ENCODE measurements at regions not wholly inside any gene's neighbourhood (a gene's known extent, or its start where the extent isn't known, plus 50 kb on each side); places are given as distances from the start of the nearest gene placed in this dataset.

- Histone ChIP-seq H3K4me3 (no peak overlapping the region), H3K4me1 (replicated peaks in 1 of 2) (no peaks in the 10 kb centered on the region), H3K27ac (no peak overlapping the region)
- ATAC-seq (replicated peaks in 6 of 8), result no peak
- 7 to 81% (median 49%) methylated on average over 1 to 3 of the region's 5 CpGs; no CpG with 5 or more reads in 2 of the 10 experiments for WGBS, 10 experiments
- in situ Hi-C loops (cut with MboI; ENCODE audit: low pct_unique_long_range_greater_than_20kb in 2 of 9, low sequenced_read_pairs in 9 of 9, unreplicated experiment in 9 of 9), result no loop called here
Observed at GRCh38 chr7:25959168-25959734, 192.7 kb upstream of the NFE2L3 start.

GRCh38 chr7:25963733-25964132 lies 188.3 kb upstream of the NFE2L3 start:
- no peak for ATAC-seq (replicated peaks in 6 of 8)
- no peak overlapping the region for H3K4me3 ChIP-seq
- in situ Hi-C loops (cut with MboI; ENCODE audit: low pct_unique_long_range_greater_than_20kb in 2 of 9, low sequenced_read_pairs in 9 of 9, unreplicated experiment in 9 of 9), result no loop called here
- H3K4me1 ChIP-seq (replicated peaks in 1 of 2), result peaks cover 0 to 5% of the 10 kb centered on the region in 2 donors
- 87 to 100% (median 100%) methylated on average over 1 to 3 of the region's 3 CpGs; no CpG with 5 or more reads in 1 of the 10 experiments for WGBS, 10 experiments
- H3K27ac ChIP-seq, result no peak overlapping the region

- Histone ChIP-seq H3K27ac (no peak overlapping the region), H3K4me3 (no peak overlapping the region), H3K4me1 (replicated peaks in 1 of 2) (peaks cover 0 to 5% of the 10 kb centered on the region in 2 donors)
- WGBS, 10 experiments, result 33 to 85% (median 68%) methylated on average over 4 to 6 of the region's 6 CpGs; no CpG with 5 or more reads in 1 of the 10 experiments
- in situ Hi-C loops (cut with MboI; ENCODE audit: low pct_unique_long_range_greater_than_20kb in 2 of 9, low sequenced_read_pairs in 9 of 9, unreplicated experiment in 9 of 9), result no loop called here
- peak in 1 of 8 experiments; percentile 50 for ATAC-seq (replicated peaks in 6 of 8)
Observed at GRCh38 chr7:25964483-25964991, 187.5 kb upstream of the NFE2L3 start.

DNA sequence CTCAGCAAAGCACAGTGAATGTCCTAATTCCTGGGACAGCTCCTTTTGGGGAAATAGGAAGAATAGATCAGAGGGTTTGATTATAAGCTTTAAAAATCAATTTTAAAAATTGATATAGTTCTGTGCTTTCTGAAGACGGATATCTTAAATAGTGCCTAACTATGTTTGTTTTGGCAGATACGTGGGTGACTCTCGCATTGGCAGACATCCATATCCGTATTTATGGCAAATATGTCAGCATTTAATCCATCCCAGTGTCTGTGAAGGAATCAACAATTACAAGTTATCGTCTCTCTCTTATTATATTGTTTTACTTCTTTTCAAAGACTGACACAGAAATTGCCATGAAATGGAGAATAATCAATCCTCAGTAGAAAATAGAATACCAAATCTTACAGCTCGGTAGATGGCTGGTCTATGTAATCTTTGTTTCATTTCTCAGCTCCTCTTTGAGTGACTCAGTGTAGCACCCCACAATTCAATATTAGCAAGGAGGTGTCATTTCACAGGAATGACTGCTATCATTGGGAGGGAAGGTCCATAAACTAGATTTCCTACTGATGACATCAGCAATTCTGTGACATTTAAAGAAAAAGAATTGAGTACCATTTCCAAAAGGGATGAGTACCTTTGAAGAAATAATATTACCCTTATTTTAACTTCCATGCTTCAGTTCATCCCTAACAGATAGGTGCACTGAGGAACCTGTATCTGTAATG lies 186.4 kb upstream of the NFE2L3 start:
- in situ Hi-C loops (cut with MboI; ENCODE audit: low pct_unique_long_range_greater_than_20kb in 2 of 9, low sequenced_read_pairs in 9 of 9, unreplicated experiment in 9 of 9), result no loop called here
- peak in 1 of 8 experiments; percentile 30 for ATAC-seq (replicated peaks in 6 of 8)
- H3K4me1 ChIP-seq (replicated peaks in 1 of 2), result peaks cover 0 to 5% of the 10 kb centered on the region in 2 donors
- H3K4me3 ChIP-seq, result no peak overlapping the region
- 0 to 90% (median 64%) methylated on average over 2 to 6 of the region's 6 CpGs; no CpG with 5 or more reads in 2 of the 10 experiments for WGBS, 10 experiments
- H3K27ac ChIP-seq, result no peak overlapping the region

DNA sequence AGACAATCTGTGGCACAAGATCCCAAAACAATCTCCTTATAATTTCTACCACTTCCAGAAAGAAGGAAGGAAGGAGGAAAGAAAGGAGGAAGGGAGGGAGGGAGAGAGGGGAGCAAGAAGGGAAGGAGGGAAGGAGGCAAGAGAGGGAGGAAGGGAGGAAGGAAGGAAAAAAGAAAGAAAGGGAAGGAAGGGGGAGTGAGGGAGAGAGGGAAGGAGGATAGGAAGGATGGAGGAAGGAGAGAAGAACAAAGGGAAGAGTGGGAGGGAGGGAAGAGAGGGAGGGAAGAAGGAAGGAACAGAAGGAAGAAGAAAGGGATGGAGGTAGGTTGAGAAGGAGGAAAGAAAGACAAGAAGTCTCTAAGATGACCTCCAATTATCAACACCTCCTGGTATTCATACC lies 185.5 kb upstream of the NFE2L3 start:
- Histone ChIP-seq H3K4me1 (replicated peaks in 1 of 2) (peaks cover 0 to 5% of the 10 kb centered on the region in 2 donors), H3K27ac (no peak overlapping the region), H3K4me3 (no peak overlapping the region)
- ATAC-seq (replicated peaks in 6 of 8), result no peak
- in situ Hi-C loops (cut with MboI; ENCODE audit: low pct_unique_long_range_greater_than_20kb in 2 of 9, low sequenced_read_pairs in 9 of 9, unreplicated experiment in 9 of 9), result no loop called here

GRCh38 chr7:25967278-25968204 lies 184.5 kb upstream of the NFE2L3 start:
- H3K4me1 ChIP-seq (replicated peaks in 1 of 2), result peaks cover 0 to 5% of the 10 kb centered on the region in 2 donors
- ATAC-seq (replicated peaks in 6 of 8), result peak in 1 of 8 experiments; percentile 70
- H3K4me3 ChIP-seq, result no peak overlapping the region
- in situ Hi-C loops (cut with MboI; ENCODE audit: low pct_unique_long_range_greater_than_20kb in 2 of 9, low sequenced_read_pairs in 9 of 9, unreplicated experiment in 9 of 9), result no loop called here
- WGBS, 10 experiments, result 33 to 100% (median 75%) methylated on average over 1 to 4 of the region's 4 CpGs; no CpG with 5 or more reads in 2 of the 10 experiments
- no peak overlapping the region for H3K27ac ChIP-seq

DNA sequence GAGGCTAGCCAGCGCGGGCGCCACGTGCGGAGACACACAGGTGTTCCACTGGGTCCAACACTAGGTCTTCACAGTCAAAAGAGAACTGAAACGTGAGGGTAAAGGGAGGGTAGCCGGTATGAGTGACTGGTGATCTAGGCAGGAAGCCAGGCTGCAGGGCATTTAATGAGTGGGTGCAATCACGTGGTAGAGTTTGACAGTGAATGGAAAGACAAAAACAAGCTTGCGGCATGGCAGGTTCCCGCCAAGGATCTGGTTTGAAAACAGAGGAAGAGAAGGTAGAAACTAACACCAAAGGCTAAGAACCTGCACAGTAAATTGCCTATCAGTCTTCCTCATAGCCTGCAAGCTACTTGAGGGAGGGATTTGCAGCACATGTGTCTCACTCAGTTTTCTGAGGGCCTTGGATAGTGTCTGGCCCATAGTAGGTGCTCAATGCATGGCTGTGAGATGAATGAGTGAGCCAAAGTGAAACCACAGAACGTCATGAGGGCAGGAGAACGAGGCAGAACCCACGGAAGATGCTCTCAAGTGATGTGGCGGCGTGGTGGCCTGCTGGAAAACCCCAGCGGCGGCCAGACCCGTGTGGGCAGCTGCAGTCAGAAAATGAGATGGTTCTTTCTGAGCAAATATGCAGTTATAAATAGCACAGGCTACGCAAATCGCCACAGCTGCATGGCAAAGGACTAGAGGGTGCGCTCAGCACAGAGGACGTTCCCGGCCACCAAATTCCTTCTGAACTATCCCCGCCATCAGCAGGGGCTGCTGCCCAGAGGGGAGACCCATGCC lies 183.6 kb upstream of the NFE2L3 start:
- ATAC-seq (replicated peaks in 6 of 8), result no peak

GRCh38 chr7:25970356-25970755 lies 181.6 kb upstream of the NFE2L3 start:
- 6 to 100% (median 68%) methylated on average over 1 to 4 of the region's 4 CpGs for WGBS, 10 experiments
- Histone ChIP-seq H3K4me1 (replicated peaks in 1 of 2) (no peaks in the 10 kb centered on the region), H3K4me3 (no peak overlapping the region), H3K27ac (no peak overlapping the region)
- ATAC-seq (replicated peaks in 6 of 8), result peak in 1 of 8 experiments; percentile 91
- in situ Hi-C loops (cut with MboI; ENCODE audit: low pct_unique_long_range_greater_than_20kb in 2 of 9, low sequenced_read_pairs in 9 of 9, unreplicated experiment in 9 of 9), result no loop called here

More for the DNA sequence above, 183.6 kb upstream of the NFE2L3 start:
- Histone ChIP-seq H3K4me1 (replicated peaks in 1 of 2) (peaks cover 0 to 5% of the 10 kb centered on the region in 2 donors), H3K4me3 (no peak overlapping the region), H3K27ac (no peak overlapping the region)
- WGBS, 10 experiments, result 45 to 100% (median 83%) methylated on average over 4 to 21 of the region's 24 CpGs; no CpG with 5 or more reads in 1 of the 10 experiments
- in situ Hi-C loops (cut with MboI; ENCODE audit: low pct_unique_long_range_greater_than_20kb in 2 of 9, low sequenced_read_pairs in 9 of 9, unreplicated experiment in 9 of 9), result no loop called here

DNA sequence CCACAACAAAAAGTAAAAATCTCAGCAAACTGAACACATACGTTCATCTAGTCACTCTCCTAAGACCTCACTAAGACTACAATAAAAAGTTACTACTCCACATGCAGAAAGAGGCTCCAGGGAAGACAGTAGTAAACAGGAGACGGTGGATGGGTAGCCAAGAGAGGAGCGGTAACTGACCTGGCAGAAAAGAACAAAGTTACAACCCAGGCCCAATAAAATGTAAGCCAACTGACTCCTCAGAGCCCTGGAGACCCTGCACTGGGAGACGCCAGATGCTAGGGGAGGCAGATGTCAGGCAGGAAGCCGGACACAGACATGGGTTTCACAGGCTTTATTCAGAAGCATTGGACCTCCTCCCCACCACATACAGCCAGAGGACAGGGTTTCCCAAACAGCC lies 181.1 kb upstream of the NFE2L3 start:
- in situ Hi-C loops (cut with MboI; ENCODE audit: low pct_unique_long_range_greater_than_20kb in 2 of 9, low sequenced_read_pairs in 9 of 9, unreplicated experiment in 9 of 9), result no loop called here

DNA sequence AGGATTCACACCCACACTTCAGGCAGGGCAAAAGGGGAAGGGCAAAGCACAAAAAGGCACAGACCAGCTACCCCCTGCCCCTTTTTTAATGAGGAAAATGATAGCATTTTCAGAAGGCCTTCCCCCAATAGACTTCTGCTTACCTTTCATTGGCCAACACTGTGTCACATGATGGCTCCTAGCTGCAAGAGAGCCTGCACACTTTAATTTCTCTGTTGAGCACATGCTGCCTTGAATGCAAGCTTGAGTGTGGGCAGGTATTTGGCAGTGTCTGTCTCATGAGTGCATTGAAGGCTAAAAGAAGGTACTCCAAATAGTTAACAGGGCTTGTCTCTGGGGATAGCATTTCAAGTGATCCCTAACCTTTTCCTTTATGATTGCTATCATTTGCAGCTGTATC lies 175.4 kb upstream of the NFE2L3 start:
- Histone ChIP-seq H3K4me1 (replicated peaks in 1 of 2) (no peaks in the 10 kb centered on the region), H3K4me3 (no peak overlapping the region), H3K27ac (no peak overlapping the region)
- no peak for ATAC-seq (replicated peaks in 6 of 8)
- in situ Hi-C loops (cut with MboI; ENCODE audit: low pct_unique_long_range_greater_than_20kb in 2 of 9, low sequenced_read_pairs in 9 of 9, unreplicated experiment in 9 of 9), result no loop called here

More for the DNA sequence above, 181.1 kb upstream of the NFE2L3 start:
- H3K27ac ChIP-seq, result no peak overlapping the region
- 0 to 100% (median 73%) methylated on average over 1 to 5 of the region's 5 CpGs; no CpG with 5 or more reads in 1 of the 10 experiments for WGBS, 10 experiments
- H3K4me1 ChIP-seq (replicated peaks in 1 of 2), result no peaks in the 10 kb centered on the region
- ATAC-seq (replicated peaks in 6 of 8), result peak in 1 of 8 experiments; percentile 7
- H3K4me3 ChIP-seq, result no peak overlapping the region

DNA sequence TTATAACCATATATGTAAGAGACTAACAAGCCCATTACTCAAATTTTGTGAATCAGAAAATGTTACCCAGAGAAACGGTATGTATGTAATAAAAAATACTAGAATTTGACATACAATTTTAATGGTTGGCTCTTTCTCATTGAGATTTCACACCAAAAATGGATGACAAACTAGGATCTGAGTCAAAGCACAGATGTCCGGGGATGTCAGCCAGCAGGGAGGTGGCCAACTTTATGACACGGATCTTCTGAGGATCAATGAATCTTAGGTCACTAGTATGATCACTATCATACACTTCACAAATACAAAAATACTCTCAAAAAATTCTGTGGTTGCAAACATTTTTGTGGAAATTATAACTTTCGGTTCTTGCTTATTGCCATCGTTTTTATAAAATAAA lies 173.5 kb upstream of the NFE2L3 start:
- ATAC-seq (replicated peaks in 6 of 8), result no peak
- Histone ChIP-seq H3K4me3 (no peak overlapping the region), H3K27ac (no peak overlapping the region), H3K4me1 (replicated peaks in 1 of 2) (no peaks in the 10 kb centered on the region)
- 2 to 94% (median 71%) methylated on average over 3 to 5 of the region's 5 CpGs for WGBS, 10 experiments
- in situ Hi-C loops (cut with MboI; ENCODE audit: low pct_unique_long_range_greater_than_20kb in 2 of 9, low sequenced_read_pairs in 9 of 9, unreplicated experiment in 9 of 9), result no loop called here

GRCh38 chr7:25979605-25980004 lies 172.4 kb upstream of the NFE2L3 start:
- Histone ChIP-seq H3K4me1 (replicated peaks in 1 of 2) (no peaks in the 10 kb centered on the region), H3K4me3 (no peak overlapping the region), H3K27ac (no peak overlapping the region)
- in situ Hi-C loops (cut with MboI; ENCODE audit: low pct_unique_long_range_greater_than_20kb in 2 of 9, low sequenced_read_pairs in 9 of 9, unreplicated experiment in 9 of 9), result no loop called here
- 0 to 100% (median 0%) methylated on average over 1 to 2 of the region's 2 CpGs; no CpG with 5 or more reads in 4 of the 10 experiments for WGBS, 10 experiments
- ATAC-seq (replicated peaks in 6 of 8), result no peak
